H1 (cell line): ENCODE measurements at regions not wholly inside any gene's neighbourhood (a gene's known extent, or its start where the extent isn't known, plus 50 kb on each side); places are given as distances from the start of the nearest gene placed in this dataset.

Source experiments
- CBX5 ChIP-seq: fragments of 300-800, 300-1000 bp; sonication (generic); IDR thresholded peaks from 2 replicates; pipeline ENCODE4 v1.7.1; 2016; ENCODE audit warnings: antibody characterized with exemption, low read length, low read depth
- EP300 ChIP-seq, 2 experiments: IDR thresholded peaks; 1 replicate in 1 of 2; 2 replicates in 1 of 2; pipeline ENCODE4 v1.6.1; 2011 to 2012; ENCODE audit warnings: low read depth in 2 of 2, low read length in 2 of 2, mild to moderate bottlenecking in 2 of 2, borderline replicate concordance in 1 of 2, inconsistent platforms in 1 of 2, moderate library complexity in 1 of 2
- RAD21 ChIP-seq, 2 experiments: IDR thresholded peaks in 1 of 2; conservative IDR thresholded peaks in 1 of 2; 2 replicates each; pipeline ENCODE4 v1.6.1; 2011; ENCODE audit warnings: low read depth in 2 of 2, low read length in 2 of 2, improper control_type of control experiment in 1 of 2, inconsistent platforms in 1 of 2, mild to moderate bottlenecking in 1 of 2, moderate library complexity in 1 of 2
- TAF1 ChIP-seq: IDR thresholded peaks from 2 replicates; pipeline ENCODE4 v1.6.1; 2011; ENCODE audit warnings: mild to moderate bottlenecking, low read depth, low read length
- ZNF274 ChIP-seq: IDR thresholded peaks from 2 replicates; pipeline ENCODE4 v1.7.0; 2012; ENCODE audit warnings: low read length, borderline replicate concordance; ENCODE audit errors: extremely low read depth
- TF ChIP-seq, protein P1 (sequence below): fragments of 300-600 bp; sonication (generic); IDR thresholded peaks from 2 replicates; pipeline ENCODE4 v1.7.1; 2012; ENCODE audit warnings: low read length, moderate library complexity, mild to moderate bottlenecking, inconsistent platforms; ENCODE audit not compliant: insufficient replicate concordance
- TF ChIP-seq, protein P2 (sequence below): IDR thresholded peaks from 2 replicates; pipeline ENCODE4 v1.6.1; 2012; ENCODE audit warnings: low read length, inconsistent platforms
- TF ChIP-seq, protein P3 (sequence below): IDR thresholded peaks from 2 replicates; pipeline ENCODE4 v1.6.1; 2011; ENCODE audit warnings: low read depth, mild to moderate bottlenecking, low read length; ENCODE audit not compliant: insufficient read depth

DNA sequence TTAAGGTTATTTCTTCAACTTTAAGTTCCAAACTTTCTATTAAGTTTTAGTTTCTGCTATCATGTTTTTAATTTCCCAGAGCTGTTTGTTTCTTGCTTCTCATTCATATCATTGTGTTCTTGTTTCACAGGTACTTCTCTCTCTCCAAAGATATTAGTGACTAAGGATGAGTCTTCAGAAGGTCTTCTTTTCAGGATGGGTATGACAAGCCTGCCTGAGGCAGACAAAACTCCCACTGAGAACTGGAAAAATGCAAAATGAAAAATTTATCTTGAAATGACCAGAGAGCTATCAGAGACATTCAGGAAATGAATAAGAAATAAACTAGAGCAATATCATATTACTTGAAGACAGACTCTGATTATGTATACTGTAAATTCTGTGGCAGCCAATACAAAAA is 110.8 kb upstream of the EGFR start (continued):
- TF ChIP-seq, protein P1, sequence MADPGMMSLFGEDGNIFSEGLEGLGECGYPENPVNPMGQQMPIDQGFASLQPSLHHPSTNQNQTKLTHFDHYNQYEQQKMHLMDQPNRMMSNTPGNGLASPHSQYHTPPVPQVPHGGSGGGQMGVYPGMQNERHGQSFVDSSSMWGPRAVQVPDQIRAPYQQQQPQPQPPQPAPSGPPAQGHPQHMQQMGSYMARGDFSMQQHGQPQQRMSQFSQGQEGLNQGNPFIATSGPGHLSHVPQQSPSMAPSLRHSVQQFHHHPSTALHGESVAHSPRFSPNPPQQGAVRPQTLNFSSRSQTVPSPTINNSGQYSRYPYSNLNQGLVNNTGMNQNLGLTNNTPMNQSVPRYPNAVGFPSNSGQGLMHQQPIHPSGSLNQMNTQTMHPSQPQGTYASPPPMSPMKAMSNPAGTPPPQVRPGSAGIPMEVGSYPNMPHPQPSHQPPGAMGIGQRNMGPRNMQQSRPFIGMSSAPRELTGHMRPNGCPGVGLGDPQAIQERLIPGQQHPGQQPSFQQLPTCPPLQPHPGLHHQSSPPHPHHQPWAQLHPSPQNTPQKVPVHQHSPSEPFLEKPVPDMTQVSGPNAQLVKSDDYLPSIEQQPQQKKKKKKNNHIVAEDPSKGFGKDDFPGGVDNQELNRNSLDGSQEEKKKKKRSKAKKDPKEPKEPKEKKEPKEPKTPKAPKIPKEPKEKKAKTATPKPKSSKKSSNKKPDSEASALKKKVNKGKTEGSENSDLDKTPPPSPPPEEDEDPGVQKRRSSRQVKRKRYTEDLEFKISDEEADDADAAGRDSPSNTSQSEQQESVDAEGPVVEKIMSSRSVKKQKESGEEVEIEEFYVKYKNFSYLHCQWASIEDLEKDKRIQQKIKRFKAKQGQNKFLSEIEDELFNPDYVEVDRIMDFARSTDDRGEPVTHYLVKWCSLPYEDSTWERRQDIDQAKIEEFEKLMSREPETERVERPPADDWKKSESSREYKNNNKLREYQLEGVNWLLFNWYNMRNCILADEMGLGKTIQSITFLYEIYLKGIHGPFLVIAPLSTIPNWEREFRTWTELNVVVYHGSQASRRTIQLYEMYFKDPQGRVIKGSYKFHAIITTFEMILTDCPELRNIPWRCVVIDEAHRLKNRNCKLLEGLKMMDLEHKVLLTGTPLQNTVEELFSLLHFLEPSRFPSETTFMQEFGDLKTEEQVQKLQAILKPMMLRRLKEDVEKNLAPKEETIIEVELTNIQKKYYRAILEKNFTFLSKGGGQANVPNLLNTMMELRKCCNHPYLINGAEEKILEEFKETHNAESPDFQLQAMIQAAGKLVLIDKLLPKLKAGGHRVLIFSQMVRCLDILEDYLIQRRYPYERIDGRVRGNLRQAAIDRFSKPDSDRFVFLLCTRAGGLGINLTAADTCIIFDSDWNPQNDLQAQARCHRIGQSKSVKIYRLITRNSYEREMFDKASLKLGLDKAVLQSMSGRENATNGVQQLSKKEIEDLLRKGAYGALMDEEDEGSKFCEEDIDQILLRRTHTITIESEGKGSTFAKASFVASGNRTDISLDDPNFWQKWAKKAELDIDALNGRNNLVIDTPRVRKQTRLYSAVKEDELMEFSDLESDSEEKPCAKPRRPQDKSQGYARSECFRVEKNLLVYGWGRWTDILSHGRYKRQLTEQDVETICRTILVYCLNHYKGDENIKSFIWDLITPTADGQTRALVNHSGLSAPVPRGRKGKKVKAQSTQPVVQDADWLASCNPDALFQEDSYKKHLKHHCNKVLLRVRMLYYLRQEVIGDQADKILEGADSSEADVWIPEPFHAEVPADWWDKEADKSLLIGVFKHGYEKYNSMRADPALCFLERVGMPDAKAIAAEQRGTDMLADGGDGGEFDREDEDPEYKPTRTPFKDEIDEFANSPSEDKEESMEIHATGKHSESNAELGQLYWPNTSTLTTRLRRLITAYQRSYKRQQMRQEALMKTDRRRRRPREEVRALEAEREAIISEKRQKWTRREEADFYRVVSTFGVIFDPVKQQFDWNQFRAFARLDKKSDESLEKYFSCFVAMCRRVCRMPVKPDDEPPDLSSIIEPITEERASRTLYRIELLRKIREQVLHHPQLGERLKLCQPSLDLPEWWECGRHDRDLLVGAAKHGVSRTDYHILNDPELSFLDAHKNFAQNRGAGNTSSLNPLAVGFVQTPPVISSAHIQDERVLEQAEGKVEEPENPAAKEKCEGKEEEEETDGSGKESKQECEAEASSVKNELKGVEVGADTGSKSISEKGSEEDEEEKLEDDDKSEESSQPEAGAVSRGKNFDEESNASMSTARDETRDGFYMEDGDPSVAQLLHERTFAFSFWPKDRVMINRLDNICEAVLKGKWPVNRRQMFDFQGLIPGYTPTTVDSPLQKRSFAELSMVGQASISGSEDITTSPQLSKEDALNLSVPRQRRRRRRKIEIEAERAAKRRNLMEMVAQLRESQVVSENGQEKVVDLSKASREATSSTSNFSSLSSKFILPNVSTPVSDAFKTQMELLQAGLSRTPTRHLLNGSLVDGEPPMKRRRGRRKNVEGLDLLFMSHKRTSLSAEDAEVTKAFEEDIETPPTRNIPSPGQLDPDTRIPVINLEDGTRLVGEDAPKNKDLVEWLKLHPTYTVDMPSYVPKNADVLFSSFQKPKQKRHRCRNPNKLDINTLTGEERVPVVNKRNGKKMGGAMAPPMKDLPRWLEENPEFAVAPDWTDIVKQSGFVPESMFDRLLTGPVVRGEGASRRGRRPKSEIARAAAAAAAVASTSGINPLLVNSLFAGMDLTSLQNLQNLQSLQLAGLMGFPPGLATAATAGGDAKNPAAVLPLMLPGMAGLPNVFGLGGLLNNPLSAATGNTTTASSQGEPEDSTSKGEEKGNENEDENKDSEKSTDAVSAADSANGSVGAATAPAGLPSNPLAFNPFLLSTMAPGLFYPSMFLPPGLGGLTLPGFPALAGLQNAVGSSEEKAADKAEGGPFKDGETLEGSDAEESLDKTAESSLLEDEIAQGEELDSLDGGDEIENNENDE = no peak
- TF ChIP-seq, protein P2, sequence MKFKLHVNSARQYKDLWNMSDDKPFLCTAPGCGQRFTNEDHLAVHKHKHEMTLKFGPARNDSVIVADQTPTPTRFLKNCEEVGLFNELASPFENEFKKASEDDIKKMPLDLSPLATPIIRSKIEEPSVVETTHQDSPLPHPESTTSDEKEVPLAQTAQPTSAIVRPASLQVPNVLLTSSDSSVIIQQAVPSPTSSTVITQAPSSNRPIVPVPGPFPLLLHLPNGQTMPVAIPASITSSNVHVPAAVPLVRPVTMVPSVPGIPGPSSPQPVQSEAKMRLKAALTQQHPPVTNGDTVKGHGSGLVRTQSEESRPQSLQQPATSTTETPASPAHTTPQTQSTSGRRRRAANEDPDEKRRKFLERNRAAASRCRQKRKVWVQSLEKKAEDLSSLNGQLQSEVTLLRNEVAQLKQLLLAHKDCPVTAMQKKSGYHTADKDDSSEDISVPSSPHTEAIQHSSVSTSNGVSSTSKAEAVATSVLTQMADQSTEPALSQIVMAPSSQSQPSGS = no peak
- TF ChIP-seq TAF1 (no peak), RAD21 (IDR thresholded peaks at IDR 0.05 in 1 of 2, conservative IDR thresholded peaks at IDR 0.05 in 1 of 2; ENCODE audit: low read depth in 2 of 2, low read length in 2 of 2) (no peak), EP300 (IDR thresholded peaks at IDR 0.05; ENCODE audit: borderline replicate concordance in 1 of 2, low read depth in 2 of 2, low read length in 2 of 2) (no peak), CBX5 (no peak), ZNF274 (no peak)
- TF ChIP-seq, protein P3, sequence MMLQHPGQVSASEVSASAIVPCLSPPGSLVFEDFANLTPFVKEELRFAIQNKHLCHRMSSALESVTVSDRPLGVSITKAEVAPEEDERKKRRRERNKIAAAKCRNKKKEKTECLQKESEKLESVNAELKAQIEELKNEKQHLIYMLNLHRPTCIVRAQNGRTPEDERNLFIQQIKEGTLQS = no peak
